Neutrophil (primary cell): ENCODE measurements at regions not wholly inside any gene's neighbourhood (a gene's known extent, or its start where the extent isn't known, plus 50 kb on each side); places are given as distances from the start of the nearest gene placed in this dataset.
"Not testable (repeated sequence)": the region's sequence is repeated elsewhere in the genome, so short reads cannot be mapped to it uniquely, and the experiment has no call there.

Experiments
- H3K27ac ChIP-seq: fragments of 200-600 bp; sonication (generic); 2 replicates; pipeline ENCODE4 v1.5.1; 2016; ENCODE audit warnings: mild to moderate bottlenecking, moderate library complexity
- H3K27me3 ChIP-seq: fragments of 200-600 bp; sonication (generic); 2 replicates; pipeline ENCODE4 v1.6.0; 2016; ENCODE audit warnings: mild to moderate bottlenecking
- H3K36me3 ChIP-seq: fragments of 200-600 bp; sonication (generic); 2 replicates; pipeline ENCODE4 v1.5.1; 2017
- H3K4me1 ChIP-seq, 2 experiments: fragments of 200-600 bp in 1 of 2; sonication (generic) in 1 of 2; 1 replicate in 1 of 2; 2 replicates in 1 of 2; pipeline versions ENCODE4 v1.5.1 to v1.6.1; 2013 to 2016; ENCODE audit warnings: low read depth in 1 of 2, low read length in 1 of 2, mild to moderate bottlenecking in 1 of 2, moderate library complexity in 1 of 2; ENCODE audit not compliant: control insufficient read depth in 1 of 2, insufficient read depth in 1 of 2
- H3K4me3 ChIP-seq, 2 experiments: fragments of 200-600 bp in 1 of 2; sonication (generic) in 1 of 2; 1 replicate in 1 of 2; 2 replicates in 1 of 2; pipeline ENCODE4 v1.5.1; 2013 to 2016; ENCODE audit warnings: low read depth in 1 of 2, low read length in 1 of 2, mild to moderate bottlenecking in 1 of 2, moderate library complexity in 1 of 2
- H3K9me3 ChIP-seq: fragments of 200-600 bp; sonication (generic); 2 replicates; pipeline ENCODE4 v1.5.1; 2016
- CTCF ChIP-seq: fragments of 200-600 bp; sonication (generic); IDR thresholded peaks from 2 replicates; pipeline ENCODE4 v1.5.1; 2016; ENCODE audit warnings: antibody characterized with exemption

- Histone ChIP-seq H3K36me3 (no peaks in the 10 kb centered on the region), H3K27me3 (no peaks in the 10 kb centered on the region), H3K4me3 (no peak overlapping the region), H3K27ac (no peak overlapping the region), H3K4me1 (no peaks in the 10 kb centered on the region), H3K9me3 (no peaks in the 10 kb centered on the region)
- TF ChIP-seq CTCF, result no peak
Observed at GRCh38 chr11:134725211-134725610, 313.2 kb upstream of the B3GAT1 start.

- H3K4me3 ChIP-seq, result no peak overlapping the region
- H3K36me3 ChIP-seq, result no peaks in the 10 kb centered on the region
- no peaks in the 10 kb centered on the region for H3K27me3 ChIP-seq
- no peak overlapping the region for H3K27ac ChIP-seq
- no peak for TF ChIP-seq CTCF
- no peaks in the 10 kb centered on the region for H3K9me3 ChIP-seq
- H3K4me1 ChIP-seq, result no peaks in the 10 kb centered on the region
Observed at GRCh38 chr11:134724779-134725140, 312.7 kb upstream of the B3GAT1 start.

GRCh38 chr11:134724106-134724778 lies 312.2 kb upstream of the B3GAT1 start:
- no peaks in the 10 kb centered on the region for H3K36me3 ChIP-seq
- no peaks in the 10 kb centered on the region for H3K9me3 ChIP-seq
- no peak overlapping the region for H3K4me3 ChIP-seq
- no peaks in the 10 kb centered on the region for H3K27me3 ChIP-seq
- TF ChIP-seq CTCF, result no peak
- H3K27ac ChIP-seq, result no peak overlapping the region
- no peaks in the 10 kb centered on the region for H3K4me1 ChIP-seq

- H3K4me3 ChIP-seq, H3K36me3 ChIP-seq, H3K27ac ChIP-seq, H3K9me3 ChIP-seq, H3K4me1 ChIP-seq, H3K27me3 ChIP-seq: not testable (repeated sequence)
Observed at GRCh38 chr11:134720691-134721070, 308.6 kb upstream of the B3GAT1 start.

- not testable (repeated sequence) for H3K9me3 ChIP-seq, H3K36me3 ChIP-seq, H3K4me1 ChIP-seq, H3K4me3 ChIP-seq, H3K27me3 ChIP-seq, H3K27ac ChIP-seq
Observed at GRCh38 chr11:134719940-134720690, 308.1 kb upstream of the B3GAT1 start.

GRCh38 chr11:134719397-134719796 lies 307.4 kb upstream of the B3GAT1 start:
- Histone ChIP-seq H3K27ac (no peak overlapping the region), H3K36me3 (no peaks in the 10 kb centered on the region), H3K27me3 (no peaks in the 10 kb centered on the region), H3K4me1 (no peaks in the 10 kb centered on the region), H3K4me3 (no peak overlapping the region), H3K9me3 (no peaks in the 10 kb centered on the region)
- TF ChIP-seq CTCF, result no peak
